ENCODE measurements at regions not wholly inside any gene's neighbourhood (a gene's known extent, or its start where the extent isn't known, plus 50 kb on each side); places are given as distances from the start of the nearest gene placed in this dataset.

GRCh38 chr9:119027901-119028699 lies 341.1 kb downstream of the BRINP1 start:
- POLR2A ChIA-PET: no interaction called here
- ATAC-seq: no peak

DNA sequence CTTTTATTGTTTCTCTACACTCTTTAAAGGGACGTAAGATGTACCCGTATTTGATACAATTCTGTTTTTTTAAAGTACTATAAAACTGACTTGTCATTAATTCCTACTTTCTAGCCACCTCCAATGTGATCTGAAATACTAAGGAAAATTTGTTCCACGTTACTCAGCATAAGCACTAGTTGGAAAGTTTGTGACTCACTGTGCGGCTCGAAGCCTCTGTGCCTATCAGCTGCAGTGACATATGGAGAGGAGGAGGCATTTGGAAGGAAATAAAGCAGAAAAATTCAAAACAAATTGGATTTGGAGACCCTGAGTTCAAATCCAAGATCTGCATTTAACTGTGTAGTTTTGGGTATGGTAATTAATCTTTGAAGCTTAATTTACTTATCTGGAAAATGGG lies 339.3 kb downstream of the BRINP1 start:
- ChIA-PET CTCF (no interaction called here), POLR2A (no interaction called here)
- ATAC-seq: no peak
- TF ChIP-seq TCF7L2 (IDR thresholded peaks at IDR 0.05; ENCODE audit: low read depth, low read length) (no peak), SIN3A (IDR thresholded peaks at IDR 0.05; ENCODE audit: borderline replicate concordance, insufficient read depth, low read depth, low read length) (no peak), POLR2AphosphoS5 (IDR thresholded peaks at IDR 0.05; ENCODE audit: low read depth, low read length) (no peak), CTCF (IDR thresholded peaks at IDR 0.05) (no peak)
- TF ChIP-seq, protein P1, sequence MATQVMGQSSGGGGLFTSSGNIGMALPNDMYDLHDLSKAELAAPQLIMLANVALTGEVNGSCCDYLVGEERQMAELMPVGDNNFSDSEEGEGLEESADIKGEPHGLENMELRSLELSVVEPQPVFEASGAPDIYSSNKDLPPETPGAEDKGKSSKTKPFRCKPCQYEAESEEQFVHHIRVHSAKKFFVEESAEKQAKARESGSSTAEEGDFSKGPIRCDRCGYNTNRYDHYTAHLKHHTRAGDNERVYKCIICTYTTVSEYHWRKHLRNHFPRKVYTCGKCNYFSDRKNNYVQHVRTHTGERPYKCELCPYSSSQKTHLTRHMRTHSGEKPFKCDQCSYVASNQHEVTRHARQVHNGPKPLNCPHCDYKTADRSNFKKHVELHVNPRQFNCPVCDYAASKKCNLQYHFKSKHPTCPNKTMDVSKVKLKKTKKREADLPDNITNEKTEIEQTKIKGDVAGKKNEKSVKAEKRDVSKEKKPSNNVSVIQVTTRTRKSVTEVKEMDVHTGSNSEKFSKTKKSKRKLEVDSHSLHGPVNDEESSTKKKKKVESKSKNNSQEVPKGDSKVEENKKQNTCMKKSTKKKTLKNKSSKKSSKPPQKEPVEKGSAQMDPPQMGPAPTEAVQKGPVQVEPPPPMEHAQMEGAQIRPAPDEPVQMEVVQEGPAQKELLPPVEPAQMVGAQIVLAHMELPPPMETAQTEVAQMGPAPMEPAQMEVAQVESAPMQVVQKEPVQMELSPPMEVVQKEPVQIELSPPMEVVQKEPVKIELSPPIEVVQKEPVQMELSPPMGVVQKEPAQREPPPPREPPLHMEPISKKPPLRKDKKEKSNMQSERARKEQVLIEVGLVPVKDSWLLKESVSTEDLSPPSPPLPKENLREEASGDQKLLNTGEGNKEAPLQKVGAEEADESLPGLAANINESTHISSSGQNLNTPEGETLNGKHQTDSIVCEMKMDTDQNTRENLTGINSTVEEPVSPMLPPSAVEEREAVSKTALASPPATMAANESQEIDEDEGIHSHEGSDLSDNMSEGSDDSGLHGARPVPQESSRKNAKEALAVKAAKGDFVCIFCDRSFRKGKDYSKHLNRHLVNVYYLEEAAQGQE (IDR thresholded peaks at IDR 0.05; ENCODE audit: insufficient read depth in 1 of 2, low read depth in 2 of 2, low read length in 1 of 2): no peak
- no peak for DNase-seq (ENCODE audit: low read depth, low spot score)
- Histone ChIP-seq H3K9me3 (ENCODE audit: control insufficient read depth, insufficient read depth, low read depth, low read length) (no peaks in the 10 kb centered on the region), H3K27ac (ENCODE audit: low read length) (no peak overlapping the region), H3K4me1 (ENCODE audit: control insufficient read depth, insufficient read depth, low read length) (no peaks in the 10 kb centered on the region), H3K27me3 (ENCODE audit: control insufficient read depth, insufficient read depth, low read length) (no peaks in the 10 kb centered on the region), H3K4me3 (ENCODE audit: low read depth in 2 of 2, low read length in 2 of 2) (no peak overlapping the region), H3K36me3 (ENCODE audit: control insufficient read depth, insufficient read depth, low read length) (no peaks in the 10 kb centered on the region)
- in situ Hi-C loops (cut with HindIII; ENCODE audit: low pct_unique_long_range_greater_than_20kb, low sequenced_read_pairs) (no loop called here), intact Hi-C loops (cut with micrococcal nuclease; ENCODE audit: unreplicated experiment) (no loop called here)
- BruUV-seq (replicated peaks): no TSS peak

More at GRCh38 chr9:119027901-119028699, 341.1 kb downstream of the BRINP1 start:
- DNase-seq (ENCODE audit: low read depth, low spot score): no peak
- H3K4me3 ChIP-seq (ENCODE audit: low read depth in 2 of 2, low read length in 2 of 2): no peak overlapping the region
- H3K9me3 ChIP-seq (ENCODE audit: control insufficient read depth, insufficient read depth, low read depth, low read length): no peaks in the 10 kb centered on the region
- no peaks in the 10 kb centered on the region for H3K27me3 ChIP-seq (ENCODE audit: control insufficient read depth, insufficient read depth, low read length)
- in situ Hi-C loops (cut with HindIII; ENCODE audit: low pct_unique_long_range_greater_than_20kb, low sequenced_read_pairs): no loop called here
- TF ChIP-seq TCF7L2 (IDR thresholded peaks at IDR 0.05; ENCODE audit: low read depth, low read length): no peak
- TF ChIP-seq CTCF (IDR thresholded peaks at IDR 0.05): no peak
- TF ChIP-seq, protein P1 (IDR thresholded peaks at IDR 0.05; ENCODE audit: insufficient read depth in 1 of 2, low read depth in 2 of 2, low read length in 1 of 2): no peak
- no peak for TF ChIP-seq SIN3A (IDR thresholded peaks at IDR 0.05; ENCODE audit: borderline replicate concordance, insufficient read depth, low read depth, low read length)
- no peak for TF ChIP-seq POLR2AphosphoS5 (IDR thresholded peaks at IDR 0.05; ENCODE audit: low read depth, low read length)
- CTCF ChIA-PET: no interaction called here
- BruUV-seq (replicated peaks): no TSS peak
- intact Hi-C loops (cut with micrococcal nuclease; ENCODE audit: unreplicated experiment): no loop called here
- H3K27ac ChIP-seq (ENCODE audit: low read length): no peak overlapping the region
- no peaks in the 10 kb centered on the region for H3K36me3 ChIP-seq (ENCODE audit: control insufficient read depth, insufficient read depth, low read length)
- H3K4me1 ChIP-seq (ENCODE audit: control insufficient read depth, insufficient read depth, low read length): no peaks in the 10 kb centered on the region

Measured in Panc1 (cell line).